Upper lobe of right lung (tissue), 1 donor: ENCODE measurements at regions not wholly inside any gene's neighbourhood (a gene's known extent, or its start where the extent isn't known, plus 50 kb on each side); places are given as distances from the start of the nearest gene placed in this dataset.
"Not testable (repeated sequence)": the region's sequence is repeated elsewhere in the genome, so short reads cannot be mapped to it uniquely, and the experiment has no call there.

Source experiments
- ATAC-seq: fragments of 200-7000 bp; cut with Tn5 transposase; one replicate; pipeline ENCODE4 v1.9.1; 2020; ENCODE audit warnings: mild to moderate bottlenecking, moderate library complexity
- DNase-seq: peaks from one replicate; pipeline ENCODE4 v3.0.0-alpha.2; 2020
- H3K27ac ChIP-seq: fragments of 200-600 bp; one replicate; pipeline ENCODE4 v1.8.0; 2022
- H3K27me3 ChIP-seq: fragments of 200-600 bp; one replicate; pipeline ENCODE4 v1.8.0; 2022; ENCODE audit warnings: mild to moderate bottlenecking
- H3K36me3 ChIP-seq: fragments of 200-600 bp; one replicate; pipeline ENCODE4 v1.8.0; 2022
- H3K4me1 ChIP-seq: fragments of 200-600 bp; one replicate; pipeline ENCODE4 v1.8.0; 2022
- H3K4me3 ChIP-seq: fragments of 200-600 bp; one replicate; pipeline ENCODE4 v1.8.0; 2022; ENCODE audit warnings: mild to moderate bottlenecking
- H3K9me3 ChIP-seq: fragments of 200-600 bp; one replicate; pipeline ENCODE4 v1.8.0; 2022
- CTCF ChIP-seq: fragments of 200-600 bp; IDR thresholded peaks from one replicate; pipeline ENCODE4 v1.8.0; 2022; ENCODE audit warnings: antibody characterized with exemption
- intact Hi-C: fragments of 100-400 bp; cut with DNase I; formaldehyde crosslinking; loops from one replicate; pipeline ENCODE4 v1.11.0; 2022
- donor health status: DM: no; HTN: yes; CAD: no; lungs with severe emphysema.

GRCh38 chr7:81859433-81859832 lies 89.6 kb upstream of the HGF start:
- H3K27me3 ChIP-seq, result no peaks in the 10 kb centered on the region
- no peaks in the 10 kb centered on the region for H3K36me3 ChIP-seq
- DNase-seq, result no peak
- H3K4me3 ChIP-seq, result no peak overlapping the region
- no peak for TF ChIP-seq CTCF
- no peaks in the 10 kb centered on the region for H3K4me1 ChIP-seq
- no peak overlapping the region for H3K27ac ChIP-seq
- ATAC-seq, result no peak
- intact Hi-C loops, result no loop called here
- no peaks in the 10 kb centered on the region for H3K9me3 ChIP-seq

- intact Hi-C loops, H3K4me1 ChIP-seq, ATAC-seq: not testable (repeated sequence)
These were observed 89.0 kb upstream of the HGF start for GRCh38 chr7:81858820-81859219.

GRCh38 chr7:81857385-81857784 lies 87.5 kb upstream of the HGF start:
- ATAC-seq, result no peak
- intact Hi-C loops, result no loop called here
- no peak for TF ChIP-seq CTCF

More at GRCh38 chr7:81858820-81859219, 89.0 kb upstream of the HGF start:
- H3K36me3 ChIP-seq, H3K27me3 ChIP-seq, H3K4me3 ChIP-seq, DNase-seq, H3K27ac ChIP-seq, H3K9me3 ChIP-seq: not testable (repeated sequence)

GRCh38 chr7:81854518-81854917 lies 84.7 kb upstream of the HGF start:
- Histone ChIP-seq H3K27me3 (no peaks in the 10 kb centered on the region), H3K4me3 (no peak overlapping the region), H3K27ac (no peak overlapping the region), H3K9me3 (no peaks in the 10 kb centered on the region), H3K36me3 (no peaks in the 10 kb centered on the region), H3K4me1 (no peaks in the 10 kb centered on the region)
- intact Hi-C loops, result no loop called here
- no peak for DNase-seq
- no peak for ATAC-seq
- TF ChIP-seq CTCF, result no peak

More at GRCh38 chr7:81857385-81857784, 87.5 kb upstream of the HGF start:
- Histone ChIP-seq H3K27ac (no peak overlapping the region), H3K4me1 (no peaks in the 10 kb centered on the region), H3K4me3 (no peak overlapping the region), H3K27me3 (no peaks in the 10 kb centered on the region), H3K36me3 (no peaks in the 10 kb centered on the region), H3K9me3 (no peaks in the 10 kb centered on the region)
- no peak for DNase-seq

GRCh38 chr7:81852701-81853100 lies 82.9 kb upstream of the HGF start:
- Histone ChIP-seq H3K27me3 (no peaks in the 10 kb centered on the region), H3K27ac (no peak overlapping the region), H3K36me3 (no peaks in the 10 kb centered on the region), H3K4me1 (no peaks in the 10 kb centered on the region), H3K9me3 (no peaks in the 10 kb centered on the region), H3K4me3 (no peak overlapping the region)
- DNase-seq (no peak), ATAC-seq (no peak)
- intact Hi-C loops, result no loop called here
- no peak for TF ChIP-seq CTCF

GRCh38 chr7:81851413-81851812 lies 81.6 kb upstream of the HGF start:
- intact Hi-C loops, result no loop called here
- H3K4me1 ChIP-seq, result no peaks in the 10 kb centered on the region

More at GRCh38 chr7:81851413-81851812, 81.6 kb upstream of the HGF start:
- H3K36me3 ChIP-seq, result no peaks in the 10 kb centered on the region
- no peaks in the 10 kb centered on the region for H3K27me3 ChIP-seq
- H3K4me3 ChIP-seq, result no peak overlapping the region
- ATAC-seq (no peak), DNase-seq (no peak)
- H3K9me3 ChIP-seq, result no peaks in the 10 kb centered on the region
- H3K27ac ChIP-seq, result no peak overlapping the region
- TF ChIP-seq CTCF, result no peak
